ENCODE measurements at regions not wholly inside any gene's neighbourhood (a gene's known extent, or its start where the extent isn't known, plus 50 kb on each side); places are given as distances from the start of the nearest gene placed in this dataset.

DNA sequence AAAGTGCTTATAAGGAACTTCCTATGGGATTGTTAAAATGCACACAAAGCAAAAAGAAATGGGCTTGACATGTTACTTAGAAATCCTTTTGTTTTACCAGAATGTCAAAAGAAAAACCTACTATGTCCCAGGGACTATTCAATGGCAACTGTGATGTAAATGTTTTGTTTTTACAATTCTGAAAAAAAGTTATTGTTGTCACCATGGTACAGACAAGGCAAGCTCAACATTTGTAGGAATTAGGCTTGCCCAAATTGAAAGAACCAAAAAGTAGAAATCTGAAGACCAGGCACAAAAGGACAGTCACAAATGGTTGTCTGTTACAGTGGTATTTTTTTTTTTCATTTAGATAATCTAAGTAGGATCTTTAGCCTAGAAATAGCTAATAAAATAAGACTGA is 638.6 kb downstream of the STPG2 start:
- no peaks in the 10 kb centered on the region for H3K36me3 Mint-ChIP-seq
- no peak overlapping the region for H3K4me3 Mint-ChIP-seq
- no peak for ATAC-seq
- H3K27ac Mint-ChIP-seq = no peak overlapping the region
- no peaks in the 10 kb centered on the region for H3K27me3 Mint-ChIP-seq
- POLR2A ChIA-PET = no interaction called here
- H3K4me1 Mint-ChIP-seq = no peaks in the 10 kb centered on the region
- H3K9me3 Mint-ChIP-seq = peaks cover 0 to 11% (median 2%) of the 10 kb centered on the region in 9 donors
- no peak for DNase-seq

DNA sequence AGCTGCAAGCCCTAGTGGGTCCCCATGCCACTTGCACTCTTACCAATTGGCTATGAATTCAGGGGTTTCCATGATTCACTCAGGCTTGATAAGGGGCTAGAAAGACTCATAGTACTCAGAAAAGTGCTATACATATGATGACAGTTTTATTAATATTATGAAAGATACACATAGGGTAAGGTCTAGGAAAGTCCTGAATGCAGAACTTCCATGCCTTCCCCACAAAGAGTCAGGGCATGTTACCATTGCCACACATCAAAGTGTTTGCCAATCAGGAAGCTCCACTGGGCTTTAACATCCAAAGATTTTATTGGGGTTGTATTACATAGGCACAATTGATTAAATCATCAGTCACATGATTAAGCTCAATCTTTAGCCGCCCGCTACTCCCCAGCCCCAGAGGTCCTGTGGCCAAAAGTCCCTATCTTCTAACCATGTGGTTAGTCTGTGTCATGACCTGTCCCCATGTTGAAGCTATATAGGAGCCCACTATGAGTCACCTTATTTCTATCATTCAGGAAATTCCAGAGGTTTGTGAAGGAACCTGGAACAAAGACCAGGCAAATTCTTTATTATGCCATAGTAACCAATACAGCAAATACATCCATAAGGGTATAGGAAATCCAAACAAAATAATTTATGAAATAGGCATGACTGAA is 635.6 kb downstream of the STPG2 start:
- Mint-ChIP-seq H3K27me3 (no peaks in the 10 kb centered on the region), H3K4me3 (no peak overlapping the region), H3K9me3 (peaks cover 0 to 12% (median 6%) of the 10 kb centered on the region in 9 donors), H3K4me1 (no peaks in the 10 kb centered on the region), H3K27ac (no peak overlapping the region), H3K36me3 (no peaks in the 10 kb centered on the region)
- no peak for DNase-seq
- POLR2A ChIA-PET = no interaction called here
- ATAC-seq = no peak

Data from naive thymus-derived CD8-positive, alpha-beta T cell (primary cell).